Lung (tissue), 11 donors: ENCODE measurements at regions not wholly inside any gene's neighbourhood (a gene's known extent, or its start where the extent isn't known, plus 50 kb on each side); places are given as distances from the start of the nearest gene placed in this dataset.

Source experiments
- ATAC-seq: fragments of 200-7000 bp; cut with Tn5 transposase; one replicate; pipeline ENCODE4 v1.9.1; 2020; ENCODE audit warnings: moderate number of reproducible peaks; ENCODE audit not compliant: insufficient read depth, low FRiP score
- DNase-seq, 3 donors: peaks; one replicate each; pipeline ENCODE4 v3.0.0-alpha.2; 2013 to 2017
- H3K27ac ChIP-seq, 2 donors: one replicate each; pipeline ENCODE4 v1.5.1; 2013; ENCODE audit warnings: mild to moderate bottlenecking in 2 of 2, moderate library complexity in 2 of 2, control low read depth in 1 of 2, inconsistent platforms in 1 of 2, low read depth in 1 of 2, low read length in 1 of 2
- H3K27me3 ChIP-seq, 3 donors: one replicate each; pipeline ENCODE4 v1.5.1; 2013; ENCODE audit warnings: low read length in 2 of 3; ENCODE audit not compliant: control insufficient read depth in 3 of 3, insufficient read depth in 3 of 3
- H3K36me3 ChIP-seq, 4 donors: one replicate each; pipeline ENCODE4 v1.5.1; 2013; ENCODE audit warnings: low read length in 4 of 4, mild to moderate bottlenecking in 1 of 4, moderate library complexity in 1 of 4; ENCODE audit not compliant: control insufficient read depth in 4 of 4, insufficient read depth in 4 of 4
- H3K4me1 ChIP-seq, 5 donors: one replicate each; pipeline ENCODE4 v1.5.1; 2013; ENCODE audit warnings: low read length in 5 of 5, mild to moderate bottlenecking in 2 of 5, moderate library complexity in 1 of 5; ENCODE audit not compliant: control insufficient read depth in 5 of 5, insufficient read depth in 5 of 5
- H3K4me3 ChIP-seq: one replicate; pipeline ENCODE4 v1.5.1; 2013; ENCODE audit warnings: mild to moderate bottlenecking, control low read depth, moderate library complexity
- H3K9ac ChIP-seq, 2 donors: one replicate each; pipeline ENCODE4 v1.5.1; 2013; ENCODE audit warnings: low read length in 2 of 2, control low read depth in 1 of 2; ENCODE audit not compliant: insufficient read depth in 1 of 2
- H3K9me3 ChIP-seq, 4 donors: one replicate each; pipeline ENCODE4 v1.5.1; 2013; ENCODE audit warnings: low read length in 3 of 4, mild to moderate bottlenecking in 1 of 4, moderate library complexity in 1 of 4; ENCODE audit not compliant: control insufficient read depth in 4 of 4, insufficient read depth in 3 of 4
- WGBS, 2 donors: extraction: QIAGEN DNeasy Blood & Tissue Kit; methylation state at CpG; one replicate each; pipeline ENCODE4 v1.1.7; 2013; 5-methylcytosine and 5-hydroxymethylcytosine counted together
- TF ChIP-seq, protein P1 (sequence below): IDR thresholded peaks from 2 replicates; pipeline ENCODE4 v1.5.1; 2012; ENCODE audit warnings: mild to moderate bottlenecking; ENCODE audit errors: control extremely low read depth, extremely low read depth
- donor health status: control.
- donor health status: control.
- donor health status: Bipolar disorder and iron deficiency.
- donor health status: healthy.
- donor health status: DM: yes; HTN: yes; CAD: no.

DNA sequence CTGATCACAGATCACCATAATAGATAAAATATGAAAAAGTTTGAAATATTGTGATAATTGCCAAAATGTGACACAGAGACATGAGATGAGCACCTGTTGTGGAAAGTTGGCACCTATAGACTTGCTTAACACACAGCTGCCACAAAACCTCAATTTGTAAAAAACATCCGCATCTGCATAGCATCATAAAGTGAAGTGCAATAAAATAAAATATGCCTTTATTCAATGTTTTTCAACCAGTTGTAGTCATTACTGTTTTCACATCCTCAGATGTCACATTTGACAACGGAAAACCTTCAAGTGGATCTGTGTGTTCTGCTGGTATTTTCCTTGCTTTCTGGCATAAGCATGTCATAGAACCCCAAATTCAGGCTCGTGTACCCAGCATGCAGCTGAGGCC is 50.2 kb upstream of the IFNGR1 start:
- Histone ChIP-seq H3K36me3 (no peaks in the 10 kb centered on the region), H3K27ac (no peak overlapping the region), H3K4me3 (no peak overlapping the region), H3K9me3 (no peaks in the 10 kb centered on the region), H3K9ac (no peak overlapping the region), H3K27me3 (no peaks in the 10 kb centered on the region), H3K4me1 (peaks cover 0 to under 1% (median 0%) of the 10 kb centered on the region in 5 donors)
- 90 to 93% methylated on average over 3 of the region's 3 CpGs for WGBS, 2 donors
- TF ChIP-seq, protein P1, sequence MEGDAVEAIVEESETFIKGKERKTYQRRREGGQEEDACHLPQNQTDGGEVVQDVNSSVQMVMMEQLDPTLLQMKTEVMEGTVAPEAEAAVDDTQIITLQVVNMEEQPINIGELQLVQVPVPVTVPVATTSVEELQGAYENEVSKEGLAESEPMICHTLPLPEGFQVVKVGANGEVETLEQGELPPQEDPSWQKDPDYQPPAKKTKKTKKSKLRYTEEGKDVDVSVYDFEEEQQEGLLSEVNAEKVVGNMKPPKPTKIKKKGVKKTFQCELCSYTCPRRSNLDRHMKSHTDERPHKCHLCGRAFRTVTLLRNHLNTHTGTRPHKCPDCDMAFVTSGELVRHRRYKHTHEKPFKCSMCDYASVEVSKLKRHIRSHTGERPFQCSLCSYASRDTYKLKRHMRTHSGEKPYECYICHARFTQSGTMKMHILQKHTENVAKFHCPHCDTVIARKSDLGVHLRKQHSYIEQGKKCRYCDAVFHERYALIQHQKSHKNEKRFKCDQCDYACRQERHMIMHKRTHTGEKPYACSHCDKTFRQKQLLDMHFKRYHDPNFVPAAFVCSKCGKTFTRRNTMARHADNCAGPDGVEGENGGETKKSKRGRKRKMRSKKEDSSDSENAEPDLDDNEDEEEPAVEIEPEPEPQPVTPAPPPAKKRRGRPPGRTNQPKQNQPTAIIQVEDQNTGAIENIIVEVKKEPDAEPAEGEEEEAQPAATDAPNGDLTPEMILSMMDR = no peak
- DNase-seq (no peak), ATAC-seq (no peak)
